Stomach (tissue), 4 donors: ENCODE measurements at regions not wholly inside any gene's neighbourhood (a gene's known extent, or its start where the extent isn't known, plus 50 kb on each side); places are given as distances from the start of the nearest gene placed in this dataset.

Experiments used
- CTCF ChIP-seq, 7 experiments: fragments of 450-650 bp in 4 of 7; fragments of 200-600 bp in 3 of 7; sonication (generic) in 3 of 7; IDR thresholded peaks; one replicate each; pipeline ENCODE4 v1.5.1; 2016 to 2019; ENCODE audit warnings: antibody characterized with exemption in 7 of 7, control low read depth in 2 of 7, mild to moderate bottlenecking in 1 of 7
- POLR2A ChIP-seq, 4 donors: fragments of 450-650 bp; IDR thresholded peaks; one replicate each; pipeline ENCODE4 v1.6.1; 2016; ENCODE audit warnings: antibody characterized with exemption in 4 of 4, control low read depth in 2 of 4, mild to moderate bottlenecking in 1 of 4, moderate library complexity in 1 of 4
- POLR2AphosphoS5 ChIP-seq, 3 donors: sonication (generic); formaldehyde crosslinking; IDR thresholded peaks; one replicate each; pipeline ENCODE4 v1.6.1; 2016; ENCODE audit warnings: antibody characterized with exemption in 3 of 3

- no peak for TF ChIP-seq CTCF (IDR thresholded peaks at IDR 0.05)
- no peak for TF ChIP-seq POLR2A (IDR thresholded peaks at IDR 0.05)
- TF ChIP-seq POLR2AphosphoS5 (IDR thresholded peaks at IDR 0.05) = no peak
These were observed 513.8 kb upstream of the HTR1E start for GRCh38 chr6:86423571-86423970.
